ENCODE measurements at regions not wholly inside any gene's neighbourhood (a gene's known extent, or its start where the extent isn't known, plus 50 kb on each side); places are given as distances from the start of the nearest gene placed in this dataset.

DNA sequence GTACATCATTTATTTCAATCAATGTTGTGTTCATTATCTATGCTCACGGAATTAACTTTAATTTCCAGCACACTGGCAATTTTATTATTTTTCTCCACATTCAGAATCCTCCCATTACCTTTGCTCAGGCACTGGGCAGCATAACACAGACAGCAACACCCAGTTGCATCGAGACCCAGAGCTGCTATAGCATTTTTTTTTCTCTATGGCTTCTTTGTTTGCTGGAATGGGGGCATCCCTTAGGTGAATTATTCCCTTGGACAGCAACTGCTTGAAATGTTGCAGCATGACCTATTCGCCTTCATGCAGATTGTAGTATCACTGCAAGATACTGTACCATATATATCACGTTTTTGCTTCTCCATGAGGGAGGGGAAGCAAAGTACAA lies 88.8 kb downstream of the CHD9NB start:
- no peaks in the 10 kb centered on the region for H3K9me3 ChIP-seq (ENCODE audit: insufficient read depth, low read depth)
- ChIA-PET POLR2A (ENCODE audit: unreplicated experiment) (no interaction called here), CTCF (no interaction called here)
- H3K36me3 ChIP-seq (ENCODE audit: low read depth) = no peaks in the 10 kb centered on the region
- H2AFZ ChIP-seq = no peak overlapping the region
- no TSS peak for BruUV-seq (replicated peaks)
- H3K4me3 ChIP-seq = no peak overlapping the region
- 0 out of 2 replicates have a peak, but pooled peaks cover 15% of the 10 kb centered on the region for H3K27me3 ChIP-seq (ENCODE audit: insufficient read depth, low read depth)
- H3K9me2 ChIP-seq (ENCODE audit: insufficient read depth) = no peaks in the 10 kb centered on the region
- H3K79me2 ChIP-seq (ENCODE audit: low read depth) = no peaks in the 10 kb centered on the region
- no peak overlapping the region for H3K27ac ChIP-seq
- intact Hi-C loops (cut with micrococcal nuclease; ENCODE audit: unreplicated experiment) = no loop called here
- TF ChIP-seq EZH2 (IDR thresholded peaks at IDR 0.05; ENCODE audit: low read depth) = no peak
- no peak overlapping the region for H3K4me2 ChIP-seq
- H3F3A ChIP-seq (ENCODE audit: insufficient read depth, low read depth) = no peaks in the 10 kb centered on the region
- no peaks in the 10 kb centered on the region for H4K20me1 ChIP-seq (ENCODE audit: insufficient read depth)
- no peak for DNase-seq
- H3K4me1 ChIP-seq (replicated peaks; ENCODE audit: insufficient read depth) = no peaks in the 10 kb centered on the region

GRCh38 chr16:52963212-52963854 lies 89.4 kb downstream of the CHD9NB start:
- DNase-seq = no peak

GRCh38 chr16:52958951-52959350 lies 93.7 kb downstream of the CHD9NB start:
- ChIA-PET POLR2A (ENCODE audit: unreplicated experiment) (no interaction called here), CTCF (no interaction called here)
- no peak for DNase-seq
- no peaks in the 10 kb centered on the region for H3K9me3 ChIP-seq (ENCODE audit: insufficient read depth, low read depth)
- TF ChIP-seq EZH2 (IDR thresholded peaks at IDR 0.05; ENCODE audit: low read depth) (no peak), CTCF (conservative IDR thresholded peaks at IDR 0.05) (no peak)
- H3K36me3 ChIP-seq (ENCODE audit: low read depth) = no peaks in the 10 kb centered on the region
- no peaks in the 10 kb centered on the region for H3K79me2 ChIP-seq (ENCODE audit: low read depth)
- H3K4me1 ChIP-seq (replicated peaks; ENCODE audit: insufficient read depth) = no peaks in the 10 kb centered on the region
- no peak overlapping the region for H3K4me2 ChIP-seq
- no peak overlapping the region for H2AFZ ChIP-seq
- peaks cover 16% of the 10 kb centered on the region; the same call in 1 of the 2 replicates for H3K27me3 ChIP-seq (ENCODE audit: insufficient read depth, low read depth)
- no peaks in the 10 kb centered on the region for H3F3A ChIP-seq (ENCODE audit: insufficient read depth, low read depth)
- no peaks in the 10 kb centered on the region for H4K20me1 ChIP-seq (ENCODE audit: insufficient read depth)
- H3K4me3 ChIP-seq = no peak overlapping the region
- no peaks in the 10 kb centered on the region for H3K9me2 ChIP-seq (ENCODE audit: insufficient read depth)
- no peak overlapping the region for H3K27ac ChIP-seq
- BruUV-seq (replicated peaks) = no TSS peak
- intact Hi-C loops (cut with micrococcal nuclease; ENCODE audit: unreplicated experiment) = no loop called here

More at GRCh38 chr16:52963212-52963854, 89.4 kb downstream of the CHD9NB start:
- no peak overlapping the region for H3K4me3 ChIP-seq
- no peaks in the 10 kb centered on the region for H4K20me1 ChIP-seq (ENCODE audit: insufficient read depth)
- BruUV-seq (replicated peaks) = no TSS peak
- H3K9me3 ChIP-seq (ENCODE audit: insufficient read depth, low read depth) = no peaks in the 10 kb centered on the region
- H3K4me2 ChIP-seq = no peak overlapping the region
- H3K4me1 ChIP-seq (replicated peaks; ENCODE audit: insufficient read depth) = no peaks in the 10 kb centered on the region
- H2AFZ ChIP-seq = no peak overlapping the region
- H3K79me2 ChIP-seq (ENCODE audit: low read depth) = no peaks in the 10 kb centered on the region
- TF ChIP-seq EZH2 (IDR thresholded peaks at IDR 0.05; ENCODE audit: low read depth) = no peak
- no peak for TF ChIP-seq CTCF (conservative IDR thresholded peaks at IDR 0.05)
- intact Hi-C loops (cut with micrococcal nuclease; ENCODE audit: unreplicated experiment) = no loop called here
- no peaks in the 10 kb centered on the region for H3F3A ChIP-seq (ENCODE audit: insufficient read depth, low read depth)
- H3K36me3 ChIP-seq (ENCODE audit: low read depth) = no peaks in the 10 kb centered on the region
- POLR2A ChIA-PET (ENCODE audit: unreplicated experiment) = no interaction called here
- H3K27ac ChIP-seq = no peak overlapping the region
- H3K9me2 ChIP-seq (ENCODE audit: insufficient read depth) = no peaks in the 10 kb centered on the region
- CTCF ChIA-PET = no interaction called here
- H3K27me3 ChIP-seq (ENCODE audit: insufficient read depth, low read depth) = 0 out of 2 replicates have a peak, but pooled peaks cover 15% of the 10 kb centered on the region

DNA sequence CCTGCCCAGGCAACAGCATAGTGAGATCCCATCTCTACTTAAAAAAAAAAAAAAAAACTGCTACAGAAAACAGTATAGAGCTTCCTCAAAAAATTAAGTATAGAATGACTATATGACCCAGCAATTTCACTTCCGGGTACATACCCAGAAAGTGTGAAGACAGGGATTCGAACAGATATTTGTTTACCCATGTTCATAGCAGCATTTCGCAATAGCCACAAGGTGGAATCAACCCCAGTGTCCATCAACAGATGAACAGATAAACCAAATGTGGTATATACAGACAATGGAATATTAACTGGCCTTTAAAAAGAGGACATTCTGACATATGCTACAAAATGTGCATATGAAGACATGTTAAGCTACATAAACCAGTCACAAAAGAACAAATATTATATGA lies 95.5 kb downstream of the CHD9NB start:
- Histone ChIP-seq H3K27me3 (ENCODE audit: insufficient read depth, low read depth) (peaks cover 13% of the 10 kb centered on the region; the same call in 1 of the 2 replicates), H3F3A (ENCODE audit: insufficient read depth, low read depth) (no peaks in the 10 kb centered on the region), H2AFZ (no peak overlapping the region), H4K20me1 (ENCODE audit: insufficient read depth) (no peaks in the 10 kb centered on the region), H3K9me2 (ENCODE audit: insufficient read depth) (no peaks in the 10 kb centered on the region), H3K79me2 (ENCODE audit: low read depth) (no peaks in the 10 kb centered on the region), H3K27ac (no peak overlapping the region), H3K9me3 (ENCODE audit: insufficient read depth, low read depth) (no peaks in the 10 kb centered on the region), H3K4me2 (no peak overlapping the region), H3K4me3 (no peak overlapping the region), H3K4me1 (replicated peaks; ENCODE audit: insufficient read depth) (no peaks in the 10 kb centered on the region), H3K36me3 (ENCODE audit: low read depth) (no peaks in the 10 kb centered on the region)
- no peak for DNase-seq
- ChIA-PET POLR2A (ENCODE audit: unreplicated experiment) (no interaction called here), CTCF (interaction anchor here (0.6 kb wide), 1 partner anchor 608 kb away, joined by 3 read pairs; no protein-coding TSS in a partner anchor)
- TF ChIP-seq EZH2 (IDR thresholded peaks at IDR 0.05; ENCODE audit: low read depth) (no peak), CTCF (conservative IDR thresholded peaks at IDR 0.05) (no peak)
- BruUV-seq (replicated peaks) = no TSS peak
- intact Hi-C loops (cut with micrococcal nuclease; ENCODE audit: unreplicated experiment) = no loop called here

Measured in PC-9 (cell line).